KBM-7 (cell line): ENCODE measurements at regions not wholly inside any gene's neighbourhood (a gene's known extent, or its start where the extent isn't known, plus 50 kb on each side); places are given as distances from the start of the nearest gene placed in this dataset.

Experiments used
- DNase-seq: peaks from one replicate; pipeline ENCODE4 v3.0.0-alpha.2; 2015
- in situ Hi-C: fragments of 300-500 bp; cut with MboI; formaldehyde crosslinking; loops from 2 replicates; pipeline ENCODE4 v1.14.3; 2020; ENCODE audit warnings: low sequenced_read_pairs, low pct_unique_long_range_greater_than_20kb, mixed read lengths

DNA sequence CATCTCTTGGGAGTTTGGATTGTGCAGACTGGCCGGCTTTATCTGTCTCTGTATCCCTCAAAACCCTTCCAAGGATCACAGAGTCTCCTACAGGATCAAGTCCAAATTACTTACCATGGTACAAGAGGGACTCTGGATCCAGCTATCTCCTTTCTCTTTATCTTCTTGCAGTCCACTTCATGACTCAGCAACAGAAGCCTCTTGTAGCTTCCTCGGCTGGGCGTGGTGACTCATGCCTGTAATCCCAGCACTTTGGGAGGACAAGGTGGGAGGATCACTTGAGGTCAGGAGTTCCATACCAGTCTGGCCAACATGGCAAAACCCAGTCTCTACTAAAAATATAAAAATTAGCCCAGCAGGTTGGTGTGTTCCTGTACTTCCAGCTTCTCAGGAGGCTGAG lies 189.7 kb downstream of the BCAT1 start:
- in situ Hi-C loops = no loop called here
- no peak for DNase-seq

DNA sequence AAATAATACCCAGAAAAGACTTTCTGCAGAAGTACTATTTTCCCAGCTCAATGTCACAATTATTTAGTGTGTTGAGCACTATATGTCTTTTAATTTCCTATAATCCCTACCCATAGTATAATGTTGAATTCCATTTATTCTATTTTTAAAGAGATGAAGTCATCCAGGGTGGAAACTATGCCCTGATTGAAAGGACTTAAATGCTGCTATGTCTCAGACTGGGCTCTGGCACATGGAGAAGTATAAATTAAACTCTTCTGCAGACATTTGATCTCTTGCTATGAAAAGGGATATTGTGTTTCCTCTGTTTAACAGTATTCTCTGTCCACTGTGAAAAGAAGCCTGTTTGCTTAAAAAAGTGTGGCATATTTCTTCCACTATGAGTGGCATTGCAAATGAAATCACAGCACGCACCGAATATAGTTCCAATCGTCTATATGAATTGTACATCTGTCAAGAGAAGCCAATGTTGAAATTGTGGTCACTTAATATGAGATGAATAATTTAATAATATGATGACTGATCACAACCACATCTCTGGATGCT lies 192.3 kb downstream of the BCAT1 start:
- no peak for DNase-seq
- in situ Hi-C loops = no loop called here

DNA sequence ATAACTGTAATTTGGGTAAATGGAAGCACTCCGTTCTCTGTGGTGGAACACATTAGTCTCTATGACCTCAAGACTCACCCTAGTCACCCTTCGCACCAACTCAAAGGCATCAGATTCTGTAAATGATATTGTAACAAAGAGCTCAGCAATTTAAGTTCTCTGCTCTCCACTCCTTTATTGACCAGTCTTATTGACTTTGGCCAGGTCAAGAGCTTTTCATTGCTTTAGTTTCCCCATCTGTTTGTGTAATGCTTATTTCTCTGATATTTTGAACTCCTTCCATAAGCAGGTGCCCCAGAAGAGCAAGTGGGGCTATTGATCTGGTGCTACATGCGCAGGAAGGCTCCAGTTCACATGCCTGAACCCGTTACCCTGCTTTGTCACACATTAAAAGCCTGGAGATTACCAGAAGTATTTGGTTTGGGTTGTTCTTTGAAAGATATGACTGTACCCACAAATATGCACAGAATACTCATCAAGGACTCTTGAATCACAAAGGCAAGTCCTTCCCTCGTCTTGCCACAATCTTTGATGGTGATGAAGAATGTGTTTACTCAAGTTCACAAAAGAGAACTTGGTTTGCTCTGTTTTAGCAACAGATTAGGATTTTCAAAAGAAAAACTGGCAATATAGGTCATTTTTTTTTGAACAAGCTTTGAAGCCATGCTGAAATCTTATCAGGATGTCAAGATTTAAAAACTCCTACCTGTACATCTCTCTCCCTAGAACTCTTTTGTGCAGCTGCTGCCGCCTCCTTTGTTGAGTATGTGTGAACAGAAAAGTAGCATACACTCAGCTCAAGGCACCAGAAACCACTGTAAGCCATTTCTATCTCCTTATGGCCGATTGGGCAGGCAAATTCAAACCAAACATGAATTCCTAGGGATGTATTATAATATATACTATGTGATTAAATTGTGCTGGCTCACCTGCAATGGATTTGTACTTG lies 193.9 kb downstream of the BCAT1 start:
- in situ Hi-C loops = no loop called here

DNA sequence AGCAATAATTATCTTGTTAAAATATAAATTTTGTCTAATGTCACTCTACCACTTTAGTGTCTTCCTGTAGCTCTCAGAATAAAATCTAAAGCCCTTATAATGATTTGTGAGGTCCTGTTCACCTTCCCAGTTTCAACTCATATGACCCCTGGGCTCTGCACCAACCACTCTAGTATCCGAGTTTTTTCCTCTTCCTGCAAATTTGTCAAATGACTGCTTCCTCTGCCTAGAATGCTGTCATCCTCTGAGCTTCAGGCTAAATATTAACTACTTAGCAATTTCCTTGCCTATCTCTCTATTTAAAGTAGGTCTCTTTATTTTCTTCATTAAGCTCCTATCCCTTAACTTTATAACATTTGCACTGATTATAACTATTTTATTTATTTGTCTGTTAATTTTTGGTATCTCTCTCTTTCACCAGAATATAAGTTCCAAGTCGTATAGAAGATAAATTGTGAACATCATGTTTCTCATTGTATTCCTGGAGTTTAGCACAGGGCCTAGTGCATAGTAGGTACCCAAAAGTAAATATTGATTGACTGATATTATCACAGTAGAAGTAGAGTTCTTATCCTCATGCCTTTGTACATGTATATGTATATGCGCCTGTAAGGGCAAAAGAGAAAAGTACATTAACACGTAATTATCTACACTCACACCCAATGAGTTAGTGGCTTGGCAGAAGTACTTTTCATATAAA lies 196.0 kb downstream of the BCAT1 start:
- no peak for DNase-seq
- in situ Hi-C loops = no loop called here

More for the DNA sequence above, 193.9 kb downstream of the BCAT1 start:
- no peak for DNase-seq

DNA sequence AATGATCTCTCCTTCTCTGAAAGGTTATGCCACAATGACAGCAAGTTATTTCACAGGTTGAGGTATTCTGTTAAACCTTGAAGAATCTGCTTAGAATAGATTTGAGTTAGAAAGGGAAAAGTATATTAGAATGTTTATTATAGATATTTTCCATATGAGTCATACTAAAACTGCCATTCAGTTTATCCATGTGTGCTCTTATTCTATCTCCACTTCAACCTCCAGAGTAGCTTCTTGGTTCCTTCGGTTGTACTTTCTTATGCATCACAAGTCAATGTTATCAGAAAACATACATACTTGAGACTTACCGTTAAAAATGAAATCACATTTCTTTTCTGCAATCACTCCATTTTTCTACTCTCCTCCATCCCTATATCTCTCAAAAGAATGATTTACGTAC lies 197.7 kb downstream of the BCAT1 start:
- DNase-seq = no peak
- in situ Hi-C loops = no loop called here

DNA sequence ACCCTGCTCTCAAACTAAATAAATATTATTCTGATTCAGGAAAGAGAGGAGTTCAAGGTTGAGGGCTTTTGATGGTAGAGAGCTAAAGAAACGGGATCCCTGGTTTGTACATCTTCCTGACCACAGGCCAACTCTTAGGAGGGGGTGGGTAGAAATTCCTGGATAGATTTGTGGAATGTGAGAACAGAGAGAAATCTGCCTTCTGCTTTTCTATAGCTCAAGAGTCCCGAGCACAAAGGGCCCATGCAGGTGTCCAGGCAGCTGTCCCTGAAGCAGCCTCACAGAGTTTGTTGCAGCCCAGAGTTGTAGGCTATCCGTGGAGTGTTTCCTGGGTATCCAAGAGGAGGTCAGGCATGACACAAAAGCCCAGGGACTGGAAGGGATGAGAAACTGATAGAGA lies 198.6 kb downstream of the BCAT1 start:
- in situ Hi-C loops = no loop called here
- no peak for DNase-seq

DNA sequence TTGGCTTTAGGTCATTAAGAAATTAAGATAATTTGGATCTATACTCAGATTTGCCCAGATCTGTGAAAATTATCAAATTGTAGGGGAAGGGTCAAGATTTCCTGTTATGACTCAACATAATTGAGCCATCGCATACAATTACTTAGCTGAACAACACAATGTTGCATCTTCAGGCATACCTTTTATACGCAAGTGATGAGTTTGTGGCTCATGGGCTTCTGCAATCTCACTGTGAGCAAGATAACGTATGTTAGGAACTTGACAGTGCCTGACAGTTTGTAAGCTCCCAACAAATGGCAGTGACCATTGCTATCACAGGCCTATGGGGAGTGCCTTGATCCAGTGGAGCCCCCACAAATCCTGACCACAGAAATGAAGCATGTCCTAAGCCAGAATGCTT lies 199.7 kb downstream of the BCAT1 start:
- no peak for DNase-seq
- in situ Hi-C loops = no loop called here

DNA sequence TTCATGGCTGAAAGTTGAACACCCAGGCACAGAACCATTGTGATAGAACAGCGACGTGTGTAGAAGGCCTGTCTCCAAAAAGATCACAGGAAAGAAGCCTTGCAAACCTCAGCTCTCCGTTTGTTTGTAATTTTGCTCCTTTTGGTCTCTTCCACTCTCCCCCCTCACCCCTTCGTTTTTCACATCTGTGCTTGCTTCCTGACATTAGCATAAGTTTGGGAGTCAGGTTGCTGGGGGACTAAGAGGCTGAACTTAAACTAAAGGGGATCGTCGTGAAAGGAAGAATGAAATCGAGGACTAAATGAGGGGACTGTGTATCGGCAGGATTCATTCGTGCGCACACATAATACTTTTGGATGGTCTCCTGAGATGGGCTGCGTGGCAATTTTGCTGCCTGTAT lies 200.6 kb downstream of the BCAT1 start:
- in situ Hi-C loops = no loop called here
- DNase-seq = no peak

DNA sequence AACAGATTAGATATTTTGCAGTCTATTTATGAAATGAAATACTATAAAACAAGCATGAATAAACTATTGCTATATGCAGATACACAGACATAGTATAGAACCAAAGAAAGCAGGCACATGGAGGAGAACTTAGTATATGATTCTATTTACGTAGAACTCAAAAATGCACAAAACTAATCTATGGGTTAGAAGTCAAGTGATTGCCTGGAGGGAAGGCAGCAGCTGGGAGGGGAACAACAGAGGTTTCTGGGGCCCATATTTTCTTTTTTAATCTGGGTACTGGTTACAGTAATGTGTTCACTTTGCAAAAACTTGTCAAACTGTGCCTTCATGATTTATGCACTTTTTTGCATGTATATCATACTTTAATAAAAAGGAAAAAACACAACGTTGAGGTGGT lies 202.0 kb downstream of the BCAT1 start:
- in situ Hi-C loops = no loop called here
- no peak for DNase-seq

DNA sequence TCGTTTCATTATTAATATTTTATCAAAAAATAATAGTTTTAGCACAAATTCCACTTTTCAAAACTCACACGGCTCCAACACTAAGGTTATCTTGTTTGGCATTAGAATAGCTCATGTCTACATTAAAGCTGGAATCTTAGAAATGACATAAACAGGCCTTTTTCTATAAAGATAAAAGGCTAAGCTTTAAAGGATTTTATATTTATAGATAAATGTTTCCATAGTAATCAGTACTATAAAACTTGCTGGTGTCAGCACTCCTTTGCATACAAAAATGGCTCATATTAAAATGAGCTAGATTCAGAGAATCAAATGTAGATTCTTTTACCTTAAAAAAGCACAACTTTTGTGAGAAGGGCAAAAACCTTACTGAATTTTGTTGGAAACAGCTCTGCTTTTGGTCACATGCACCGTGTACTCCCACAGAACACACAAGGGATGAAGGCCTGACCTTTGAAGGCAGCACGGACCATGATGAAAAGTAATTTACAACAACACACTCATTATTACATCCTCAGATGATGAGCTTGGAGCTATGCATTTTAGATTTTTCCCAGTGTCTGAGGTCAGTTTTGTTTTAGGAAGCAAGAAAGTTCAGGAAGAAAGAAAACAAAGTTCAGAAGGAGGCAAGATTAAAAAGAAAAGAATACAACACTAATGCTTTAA lies 202.8 kb downstream of the BCAT1 start:
- no peak for DNase-seq
- in situ Hi-C loops = no loop called here

DNA sequence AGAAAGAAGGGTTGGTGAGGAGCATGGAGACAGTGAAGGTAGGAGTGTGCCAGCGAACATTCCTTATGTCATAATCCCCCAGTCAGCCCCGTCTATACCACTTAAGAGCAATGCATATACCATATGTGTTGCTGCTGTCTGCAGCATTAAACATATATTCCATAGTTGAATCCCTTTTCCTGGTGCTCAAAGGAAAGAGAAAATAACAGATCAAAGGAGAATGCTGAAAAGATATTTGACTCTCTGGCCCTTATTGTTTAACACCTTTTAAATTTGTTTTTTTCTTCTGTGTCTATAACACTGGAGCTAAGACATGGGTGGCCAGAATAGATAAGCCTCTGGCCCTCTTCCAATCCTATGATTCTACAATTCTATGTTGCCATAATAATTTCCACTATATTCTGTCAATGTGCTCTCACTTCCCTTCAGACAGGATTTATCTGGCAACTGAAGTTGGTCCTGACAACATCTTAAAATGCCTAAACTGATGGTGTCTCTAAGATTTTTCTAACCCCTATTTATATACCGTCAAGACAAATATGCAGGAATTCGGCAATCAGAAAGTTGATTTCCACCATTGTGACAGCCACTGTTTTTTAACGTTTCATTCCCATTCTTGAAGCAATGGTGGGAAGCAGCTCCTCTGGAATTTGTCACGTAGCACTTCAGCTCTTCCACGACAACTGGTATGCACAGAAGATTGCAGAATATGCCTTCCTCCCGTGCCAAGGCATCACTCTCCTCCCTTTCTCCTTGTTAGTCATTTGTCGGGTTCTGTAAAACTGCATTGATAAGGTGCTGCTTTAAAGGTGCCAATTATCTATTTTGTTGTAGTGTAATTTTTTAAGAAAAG lies 204.7 kb downstream of the BCAT1 start:
- no peak for DNase-seq
- in situ Hi-C loops = no loop called here

DNA sequence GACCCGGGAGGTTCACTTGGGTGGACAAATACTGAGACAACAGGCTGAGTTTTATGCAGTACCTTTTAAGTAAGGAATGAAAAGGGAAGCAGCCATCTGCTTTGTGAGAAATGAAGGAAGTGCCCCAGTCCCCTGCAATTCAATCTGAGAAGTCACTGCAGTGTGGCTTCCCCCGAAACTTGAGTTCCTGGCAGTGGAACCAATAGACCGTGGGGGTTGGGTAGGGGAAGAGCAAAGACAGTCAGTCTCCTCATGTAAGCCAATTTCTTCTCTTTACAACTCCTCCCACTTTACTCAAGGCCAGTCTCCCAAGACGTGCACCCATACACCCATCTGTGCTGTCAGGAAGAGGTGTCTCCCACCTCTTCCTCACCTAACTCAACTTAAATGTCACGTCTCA lies 206.5 kb downstream of the BCAT1 start:
- in situ Hi-C loops = no loop called here
- DNase-seq = peak; percentile 65

DNA sequence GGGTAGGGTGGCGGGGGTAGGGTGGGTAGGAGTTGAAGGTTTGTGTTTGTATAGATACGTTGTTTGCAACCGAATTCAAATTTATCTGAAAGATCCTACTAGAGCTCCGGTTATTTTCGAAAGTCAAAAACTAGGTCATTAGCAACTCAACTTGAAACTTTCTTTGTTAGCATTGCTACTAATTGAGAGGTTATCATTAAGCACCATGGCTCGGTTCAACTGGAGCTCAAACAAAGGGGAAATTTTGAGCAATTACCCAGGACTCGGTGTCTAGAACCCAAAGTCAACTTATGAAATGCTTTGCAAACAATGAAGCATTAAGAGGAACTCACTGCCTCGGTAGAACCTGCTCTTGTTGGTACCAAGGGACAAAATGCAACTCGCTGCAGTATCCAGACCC lies 207.7 kb downstream of the BCAT1 start:
- no peak for DNase-seq
- in situ Hi-C loops = no loop called here

DNA sequence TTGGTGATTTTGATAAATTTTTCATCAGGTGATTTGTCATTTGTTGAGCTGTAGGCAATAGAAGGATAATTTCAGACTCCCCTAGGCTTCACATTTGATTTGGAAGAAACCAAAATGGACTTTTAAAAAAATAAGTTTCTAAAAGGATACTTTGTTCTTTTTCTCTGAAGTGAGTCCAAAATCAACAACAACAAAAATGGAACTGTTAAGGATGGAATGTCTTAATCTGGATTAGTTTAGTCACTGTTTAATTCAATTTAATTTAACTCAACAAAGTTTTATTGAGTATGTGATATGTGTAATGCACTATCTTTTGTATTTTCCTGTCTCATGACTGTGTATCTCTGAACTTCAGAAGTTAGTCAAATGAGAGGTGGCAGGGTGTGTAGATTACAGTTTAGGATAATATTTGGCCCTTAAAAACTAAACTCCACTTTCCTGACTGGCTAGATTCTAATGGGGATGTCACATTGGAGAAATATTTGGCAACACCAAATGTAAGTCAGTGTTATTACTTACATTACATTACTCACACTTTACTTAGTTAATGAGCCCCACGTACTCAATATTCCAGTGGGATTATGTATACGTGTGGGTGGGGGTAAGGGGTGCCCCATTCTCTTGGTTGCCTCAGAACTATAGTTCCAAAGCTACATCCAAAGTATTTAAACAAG lies 209.7 kb downstream of the BCAT1 start:
- in situ Hi-C loops = no loop called here
- DNase-seq = no peak

DNA sequence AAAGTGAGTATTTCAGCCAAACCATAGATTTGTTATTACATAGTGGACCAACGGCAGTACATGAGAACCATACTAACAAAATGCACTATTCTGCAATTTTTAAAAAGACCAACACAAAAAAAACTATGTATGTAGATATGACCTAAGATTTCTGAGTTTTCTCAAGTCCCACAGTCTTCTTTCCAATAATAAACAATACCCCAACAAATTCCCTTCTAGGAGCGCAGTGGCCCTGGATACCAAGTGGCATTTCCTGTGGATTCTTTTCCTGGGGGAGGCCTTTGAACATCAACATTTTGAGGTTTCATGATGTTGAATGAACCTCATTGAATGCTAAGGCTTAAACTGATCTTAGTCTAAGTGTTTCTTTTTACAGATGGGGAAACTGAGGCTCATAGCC lies 210.5 kb downstream of the BCAT1 start:
- in situ Hi-C loops = no loop called here
- DNase-seq = no peak

DNA sequence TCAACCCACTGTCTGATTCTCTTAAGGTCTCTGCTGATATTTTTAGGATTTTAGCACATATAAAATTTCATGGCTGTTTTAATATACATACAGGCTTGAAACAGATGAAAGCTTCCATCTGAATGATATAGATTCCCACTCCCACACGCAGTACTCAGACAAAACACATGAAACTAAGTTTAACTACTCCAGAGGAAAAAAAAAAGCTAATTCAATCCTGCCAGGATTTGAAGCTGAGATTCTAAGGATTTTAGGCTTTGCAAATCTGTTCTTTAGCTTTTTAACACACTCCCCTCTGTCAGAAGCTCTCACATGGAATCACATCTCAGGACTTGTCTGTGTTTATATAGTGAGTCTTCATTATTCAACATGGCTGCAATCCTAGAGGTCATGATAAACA lies 217.3 kb downstream of the BCAT1 start:
- no peak for DNase-seq
- in situ Hi-C loops = no loop called here

DNA sequence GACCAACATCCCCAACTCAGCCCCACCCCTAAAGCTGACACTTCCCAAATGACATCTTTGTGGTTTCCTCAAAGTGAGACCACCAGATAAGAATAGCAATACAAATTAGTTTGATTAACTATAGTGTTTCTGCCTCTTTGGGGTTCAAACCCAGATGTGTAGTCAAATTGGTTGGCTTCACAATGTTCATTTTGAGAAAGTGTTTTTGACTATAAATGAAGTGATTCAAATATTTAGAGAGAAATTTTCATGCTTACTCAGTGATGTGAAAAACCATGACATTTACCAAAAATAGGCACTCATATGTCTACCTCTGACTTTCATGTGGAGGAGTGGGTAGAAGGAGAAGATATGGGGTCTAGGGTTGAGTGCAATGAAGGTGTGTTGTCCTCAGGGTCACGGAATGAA lies 218.4 kb downstream of the BCAT1 start:
- DNase-seq = no peak
- in situ Hi-C loops = no loop called here

DNA sequence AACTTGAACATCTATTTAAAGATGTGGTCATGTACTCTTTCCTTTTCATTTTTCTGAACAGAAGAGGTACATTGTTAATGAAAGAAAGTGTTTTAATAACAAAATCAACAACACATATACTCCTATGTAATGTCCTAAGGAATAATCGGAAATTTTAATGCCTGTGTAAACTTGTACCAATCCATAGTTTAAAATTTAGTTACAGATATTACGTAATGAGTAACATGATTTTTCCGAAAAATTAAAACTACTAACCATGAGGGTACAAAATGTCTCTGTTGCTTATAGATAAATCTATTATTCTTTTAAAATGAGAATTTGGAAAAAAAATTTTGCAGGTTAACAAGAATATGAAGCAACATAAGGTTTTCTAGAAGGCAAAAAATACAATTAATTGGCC lies 220.1 kb downstream of the BCAT1 start:
- in situ Hi-C loops = no loop called here
- no peak for DNase-seq
